AG04450 (cell line): ENCODE measurements at regions not wholly inside any gene's neighbourhood (a gene's known extent, or its start where the extent isn't known, plus 50 kb on each side); places are given as distances from the start of the nearest gene placed in this dataset.

Experiments used
- CTCF ChIA-PET: fragments of 300-600, 350-600 bp; formaldehyde crosslinking; extraction: SDS; loops from one replicate; lab custom pipeline; 2022; ENCODE audit warnings: antibody characterized with exemption, inconsistent platforms; lab: Charles Lee
- POLR2A ChIA-PET: fragments of 350-600 bp; formaldehyde crosslinking; extraction: SDS; loops from one replicate; lab custom pipeline; 2021; ENCODE audit warnings: antibody characterized with exemption, inconsistent platforms; lab: Yijun Ruan, JAX
- DNase-seq: peaks from one replicate; pipeline ENCODE4 v3.0.0-alpha.2; 2011; ENCODE audit warnings: low read depth, low spot score
- H3K27ac ChIP-seq: one replicate; pipeline ENCODE4 v1.5.1; 2012; ENCODE audit warnings: low read depth, low read length, control low read depth
- H3K27me3 ChIP-seq: one replicate; pipeline ENCODE4 v1.6.0; 2012; ENCODE audit warnings: low read length; ENCODE audit not compliant: control insufficient read depth, insufficient read depth
- H3K4me3 ChIP-seq: 2 replicates; pipeline ENCODE4 v1.5.1; 2011; ENCODE audit warnings: mild to moderate bottlenecking, low read depth, low read length, control low read depth
- H3K9me3 ChIP-seq: 2 replicates; pipeline ENCODE4 v1.5.1; 2012; ENCODE audit warnings: low read length; ENCODE audit not compliant: control insufficient read depth, insufficient read depth
- TF ChIP-seq, protein P1 (sequence below): IDR thresholded peaks from 2 replicates; pipeline ENCODE4 v1.5.1; 2011; ENCODE audit warnings: low read depth, low read length, control low read depth, inconsistent platforms

DNA sequence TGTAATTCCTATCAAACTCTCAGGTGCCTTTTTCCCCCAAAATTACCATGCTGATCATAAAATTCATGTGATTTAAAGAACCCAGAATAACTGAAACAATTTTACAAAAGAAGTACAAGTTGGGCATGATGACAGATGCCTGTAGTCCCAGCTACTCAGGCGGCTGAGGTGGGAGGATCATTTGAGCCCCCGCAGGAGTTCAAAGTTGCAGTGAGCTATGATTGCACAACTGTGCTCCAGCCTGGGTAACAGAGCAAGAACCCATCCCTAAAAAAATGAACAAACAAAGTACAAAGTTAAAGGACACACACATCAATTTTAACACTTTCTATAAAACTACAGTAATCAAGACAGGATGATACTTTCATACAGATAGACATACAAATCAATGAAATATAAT, 97.9 kb upstream of the LPAR1 start:
- H3K4me3 ChIP-seq: no peak overlapping the region
- ChIA-PET POLR2A (interaction anchor here (0.6 kb wide), 1 partner anchor 105 kb away, joined by 3 read pairs; no protein-coding TSS in a partner anchor), CTCF (no interaction called here)
- peaks cover 12% of the 10 kb centered on the region for H3K9me3 ChIP-seq
- H3K27me3 ChIP-seq: no peaks in the 10 kb centered on the region
- DNase-seq: no peak
- no peak overlapping the region for H3K27ac ChIP-seq
- TF ChIP-seq, protein P1, sequence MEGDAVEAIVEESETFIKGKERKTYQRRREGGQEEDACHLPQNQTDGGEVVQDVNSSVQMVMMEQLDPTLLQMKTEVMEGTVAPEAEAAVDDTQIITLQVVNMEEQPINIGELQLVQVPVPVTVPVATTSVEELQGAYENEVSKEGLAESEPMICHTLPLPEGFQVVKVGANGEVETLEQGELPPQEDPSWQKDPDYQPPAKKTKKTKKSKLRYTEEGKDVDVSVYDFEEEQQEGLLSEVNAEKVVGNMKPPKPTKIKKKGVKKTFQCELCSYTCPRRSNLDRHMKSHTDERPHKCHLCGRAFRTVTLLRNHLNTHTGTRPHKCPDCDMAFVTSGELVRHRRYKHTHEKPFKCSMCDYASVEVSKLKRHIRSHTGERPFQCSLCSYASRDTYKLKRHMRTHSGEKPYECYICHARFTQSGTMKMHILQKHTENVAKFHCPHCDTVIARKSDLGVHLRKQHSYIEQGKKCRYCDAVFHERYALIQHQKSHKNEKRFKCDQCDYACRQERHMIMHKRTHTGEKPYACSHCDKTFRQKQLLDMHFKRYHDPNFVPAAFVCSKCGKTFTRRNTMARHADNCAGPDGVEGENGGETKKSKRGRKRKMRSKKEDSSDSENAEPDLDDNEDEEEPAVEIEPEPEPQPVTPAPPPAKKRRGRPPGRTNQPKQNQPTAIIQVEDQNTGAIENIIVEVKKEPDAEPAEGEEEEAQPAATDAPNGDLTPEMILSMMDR: no peak

DNA sequence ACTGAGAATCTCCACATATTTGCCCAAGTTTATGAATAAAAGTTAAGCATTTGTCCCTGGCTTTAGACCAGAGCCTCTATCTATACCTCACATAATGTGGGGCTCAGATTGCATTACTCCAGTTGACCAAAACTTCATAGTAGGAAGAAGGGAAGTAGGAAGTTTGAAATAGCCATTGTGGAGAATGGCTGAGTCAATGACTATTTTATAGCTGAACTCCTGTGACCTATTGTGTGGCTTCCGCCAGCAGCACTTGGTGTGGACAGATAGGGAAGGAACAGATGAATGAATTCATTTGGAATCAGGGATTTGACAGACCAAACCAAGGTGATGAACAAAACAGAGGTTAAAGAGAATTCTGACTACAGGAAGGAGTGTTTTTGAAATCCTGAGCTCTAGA, 92.9 kb upstream of the LPAR1 start:
- DNase-seq: no peak
- ChIA-PET CTCF (interaction anchor here (0.9 kb wide), 1 partner anchor 12 kb away, joined by 3 read pairs; no protein-coding TSS in a partner anchor), POLR2A (no interaction called here)
- Histone ChIP-seq H3K27me3 (no peaks in the 10 kb centered on the region), H3K27ac (no peak overlapping the region), H3K9me3 (peaks cover 12% of the 10 kb centered on the region), H3K4me3 (no peak overlapping the region)
- TF ChIP-seq, protein P1: no peak

DNA sequence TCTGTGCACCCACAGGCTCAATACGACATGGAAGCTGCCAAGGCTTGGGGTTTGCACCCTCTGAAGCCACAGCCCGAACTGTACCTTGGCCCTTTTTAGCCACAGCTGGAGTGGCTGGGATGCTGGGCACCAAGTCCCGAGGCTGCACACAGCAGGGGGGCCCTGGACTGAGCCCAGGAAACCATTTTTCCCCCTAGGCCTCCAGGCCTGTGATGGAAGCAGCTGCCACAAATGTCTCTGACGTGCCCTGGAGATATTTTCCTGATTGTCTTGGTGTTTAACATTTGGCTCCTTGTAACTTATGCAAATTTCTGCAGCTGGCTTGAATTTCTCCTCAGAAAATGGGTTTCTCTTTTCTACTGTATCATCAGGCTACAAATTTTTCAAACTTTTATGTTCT, 82.3 kb upstream of the LPAR1 start:
- H3K27ac ChIP-seq: no peak overlapping the region
- ChIA-PET CTCF (no interaction called here), POLR2A (no interaction called here)
- H3K4me3 ChIP-seq: no peak overlapping the region
- no peaks in the 10 kb centered on the region for H3K27me3 ChIP-seq
- peaks cover 6% of the 10 kb centered on the region for H3K9me3 ChIP-seq
- DNase-seq: no peak
- TF ChIP-seq, protein P1: no peak

DNA sequence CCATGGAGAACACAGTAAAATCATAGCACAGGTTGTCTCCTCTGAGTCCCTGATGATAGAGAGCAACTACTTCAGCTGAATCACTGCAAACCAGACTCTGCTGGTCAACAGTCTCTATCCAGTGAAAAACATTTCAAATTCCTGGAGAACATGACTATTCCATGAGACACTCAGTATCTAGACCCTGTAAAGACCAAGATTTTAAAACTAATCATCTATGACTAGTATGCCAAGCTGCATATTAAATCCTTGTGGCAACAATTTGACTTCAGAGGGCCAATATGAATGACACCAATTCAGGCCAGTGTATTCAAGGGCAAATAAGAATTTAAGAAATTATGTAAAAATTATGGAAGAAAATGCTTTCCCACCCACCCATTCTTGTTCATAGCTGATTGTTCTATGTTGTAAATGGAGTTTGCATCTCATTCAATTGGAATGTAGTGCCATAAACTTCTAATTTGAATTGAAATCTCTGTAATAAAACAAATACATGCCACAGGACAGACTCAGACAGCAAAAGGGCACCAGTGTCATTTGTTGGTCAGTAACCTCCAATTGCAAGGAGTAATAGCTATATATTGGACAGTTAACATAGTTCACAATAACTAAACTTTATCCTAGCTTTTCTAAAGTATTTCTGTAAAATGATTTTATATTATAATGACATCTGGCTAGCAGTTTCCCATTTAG, 80.1 kb upstream of the LPAR1 start:
- peaks cover 6% of the 10 kb centered on the region for H3K9me3 ChIP-seq
- peak overlapping the region; percentile 55 for H3K27ac ChIP-seq
- no peak overlapping the region for H3K4me3 ChIP-seq
- peak; percentile 39 for DNase-seq
- ChIA-PET POLR2A (no interaction called here), CTCF (no interaction called here)
- TF ChIP-seq, protein P1: no peak
- H3K27me3 ChIP-seq: no peaks in the 10 kb centered on the region

DNA sequence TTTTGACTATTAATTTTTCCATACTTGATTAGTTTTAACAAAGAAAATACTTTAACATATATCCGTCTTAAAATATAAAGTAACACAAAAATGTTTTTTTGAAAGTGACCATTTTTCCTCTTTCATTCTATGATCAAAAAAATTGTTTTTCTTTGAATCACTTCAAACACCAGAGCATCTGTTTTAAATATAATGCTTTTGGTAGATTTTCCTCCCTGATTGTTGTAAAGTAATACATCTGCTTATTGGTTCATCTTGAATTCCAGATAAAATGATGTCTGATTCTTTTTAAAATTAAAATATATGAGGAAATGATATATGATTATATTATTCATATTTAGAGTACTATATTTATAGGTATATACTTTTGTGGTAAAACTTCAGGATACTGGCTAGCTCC, 76.2 kb upstream of the LPAR1 start:
- Histone ChIP-seq H3K9me3 (no peaks in the 10 kb centered on the region), H3K4me3 (no peak overlapping the region), H3K27me3 (no peaks in the 10 kb centered on the region), H3K27ac (no peak overlapping the region)
- CTCF ChIA-PET: no interaction called here
- no peak for DNase-seq
- POLR2A ChIA-PET: no interaction called here
- TF ChIP-seq, protein P1: no peak
